CMK (cell line): ENCODE measurements at regions not wholly inside any gene's neighbourhood (a gene's known extent, or its start where the extent isn't known, plus 50 kb on each side); places are given as distances from the start of the nearest gene placed in this dataset.

ENCODE experiments used
- DNase-seq: peaks from one replicate; pipeline ENCODE4 v3.0.0-alpha.2; 2010; ENCODE audit warnings: low read depth

GRCh38 chr5:2291146-2291840 is 408.6 kb upstream of the IRX4 start:
- DNase-seq = no peak

GRCh38 chr5:2289380-2289779 is 406.7 kb upstream of the IRX4 start:
- no peak for DNase-seq

DNA sequence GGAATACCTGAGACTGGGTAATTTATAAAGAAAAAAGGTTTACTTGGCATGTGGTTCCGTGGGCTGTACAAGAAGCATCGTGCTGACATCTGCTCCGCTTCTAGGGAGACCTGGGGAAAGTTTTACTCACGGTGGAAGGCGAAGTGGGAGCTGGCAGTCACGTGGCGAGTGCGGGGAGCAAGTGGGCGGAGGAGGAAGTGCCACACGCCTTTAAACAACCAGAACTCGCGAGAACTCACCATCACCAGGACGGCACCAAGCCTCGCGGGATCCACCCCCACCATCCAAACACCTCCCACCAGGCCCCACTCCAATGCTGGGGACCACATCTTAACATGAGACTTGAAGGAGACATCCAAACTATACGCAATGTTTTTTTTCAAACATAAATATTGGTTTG is 406.2 kb upstream of the IRX4 start:
- no peak for DNase-seq

- DNase-seq = no peak
Measured at GRCh38 chr5:2288466-2288865, 405.7 kb upstream of the IRX4 start.

- no peak for DNase-seq
Measured at GRCh38 chr5:2286250-2286649, 403.5 kb upstream of the IRX4 start.

DNA sequence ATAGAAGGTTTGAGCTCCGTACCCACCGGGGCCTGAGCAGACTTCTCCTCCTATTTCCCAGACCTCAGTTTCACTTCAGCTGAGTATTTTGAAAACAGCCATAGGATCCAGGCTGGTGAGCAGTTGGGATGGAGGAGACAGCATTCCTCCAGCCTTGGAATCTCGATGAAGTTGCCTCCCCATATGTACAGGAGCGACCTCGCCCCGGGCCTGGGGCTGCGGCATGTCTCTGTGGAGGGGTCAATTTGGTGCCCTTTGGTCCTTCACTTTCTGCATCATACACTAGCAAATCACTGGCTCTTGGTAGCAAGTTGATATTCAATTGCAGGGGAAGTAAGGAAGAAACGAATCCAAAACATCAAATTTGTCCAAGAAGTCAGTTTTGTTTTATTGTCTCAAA is 402.0 kb upstream of the IRX4 start:
- no peak for DNase-seq

DNA sequence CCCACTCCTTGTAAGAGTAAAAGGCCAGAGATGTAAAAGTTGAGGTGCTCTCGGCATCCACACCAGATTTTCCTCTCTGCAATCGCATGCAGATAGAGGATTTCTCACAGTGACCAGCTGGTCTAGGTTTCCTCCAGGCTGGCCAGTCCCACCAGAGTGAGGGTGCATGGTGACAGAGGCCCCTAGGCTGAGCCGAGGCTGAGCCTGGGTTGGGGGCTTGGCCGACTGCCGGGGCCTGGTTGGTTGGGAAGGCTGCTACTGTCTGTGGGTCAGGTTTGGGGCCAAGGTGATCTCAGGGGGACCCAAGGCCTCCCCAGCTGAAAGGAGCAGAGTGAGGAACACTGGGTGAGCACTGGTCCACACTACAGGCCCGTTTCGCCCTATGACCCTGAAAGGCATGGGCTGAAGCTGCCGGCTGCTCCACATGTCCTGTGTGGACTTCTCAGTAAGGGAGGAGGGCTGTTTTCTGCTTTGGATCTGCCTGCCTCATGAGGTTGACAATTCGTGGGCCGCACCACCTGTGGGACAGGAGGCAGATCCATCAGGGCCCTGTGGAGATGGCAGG is 400.8 kb upstream of the IRX4 start:
- no peak for DNase-seq

DNA sequence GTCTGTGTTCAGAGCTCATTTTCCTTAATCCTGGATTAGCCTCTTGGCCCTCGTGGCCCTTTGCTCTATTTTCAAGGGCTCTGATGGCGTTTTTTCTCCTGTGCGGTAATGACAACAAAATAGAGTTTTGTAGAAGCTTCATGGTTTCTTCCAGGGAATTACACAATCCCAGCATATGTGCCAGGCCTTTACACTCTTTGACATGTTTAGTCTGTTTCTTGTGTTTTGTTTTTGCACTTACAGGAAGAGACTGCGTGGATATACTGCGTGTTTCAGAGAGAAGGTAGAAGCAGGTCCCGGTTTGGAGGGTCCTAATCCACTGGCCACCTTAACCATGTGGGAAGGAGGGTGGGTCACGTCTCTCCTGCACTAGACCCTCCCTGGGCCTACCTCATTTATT is 400.2 kb upstream of the IRX4 start:
- no peak for DNase-seq

DNA sequence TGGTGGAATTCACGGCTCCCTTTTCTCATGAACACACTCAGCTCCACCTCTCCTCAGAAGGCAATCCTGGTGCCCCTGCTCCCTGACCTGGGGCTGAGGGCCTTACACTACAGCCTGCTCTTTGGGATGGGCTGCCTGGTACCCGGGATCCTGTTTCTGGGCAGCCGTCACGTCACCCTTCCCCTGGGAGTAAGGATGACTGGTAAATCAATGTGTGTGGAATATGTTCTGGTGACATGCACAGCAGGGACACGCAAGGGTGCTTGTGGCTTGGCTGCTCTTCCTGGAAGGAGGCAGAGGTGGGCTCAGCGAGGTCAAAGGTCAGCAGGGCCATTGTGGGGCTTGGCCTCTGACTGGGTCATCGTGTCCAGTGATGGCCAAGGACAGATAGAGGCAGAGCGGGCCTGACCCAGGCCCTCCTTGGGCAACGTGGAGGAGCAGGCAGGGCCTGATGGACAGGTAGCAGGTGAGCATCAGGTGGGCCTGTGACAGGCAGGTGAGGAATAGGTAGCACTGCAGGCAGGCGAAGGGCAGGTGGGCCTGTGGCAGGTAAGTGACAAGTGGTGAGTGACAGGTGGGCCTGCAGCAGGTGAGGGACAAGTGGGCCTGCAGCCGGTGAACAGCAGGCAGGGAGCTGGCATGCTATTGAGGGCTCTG is 399.4 kb upstream of the IRX4 start:
- no peak for DNase-seq

GRCh38 chr5:2281446-2281845 is 398.7 kb upstream of the IRX4 start:
- no peak for DNase-seq

GRCh38 chr5:2280318-2280717 is 397.6 kb upstream of the IRX4 start:
- no peak for DNase-seq

DNA sequence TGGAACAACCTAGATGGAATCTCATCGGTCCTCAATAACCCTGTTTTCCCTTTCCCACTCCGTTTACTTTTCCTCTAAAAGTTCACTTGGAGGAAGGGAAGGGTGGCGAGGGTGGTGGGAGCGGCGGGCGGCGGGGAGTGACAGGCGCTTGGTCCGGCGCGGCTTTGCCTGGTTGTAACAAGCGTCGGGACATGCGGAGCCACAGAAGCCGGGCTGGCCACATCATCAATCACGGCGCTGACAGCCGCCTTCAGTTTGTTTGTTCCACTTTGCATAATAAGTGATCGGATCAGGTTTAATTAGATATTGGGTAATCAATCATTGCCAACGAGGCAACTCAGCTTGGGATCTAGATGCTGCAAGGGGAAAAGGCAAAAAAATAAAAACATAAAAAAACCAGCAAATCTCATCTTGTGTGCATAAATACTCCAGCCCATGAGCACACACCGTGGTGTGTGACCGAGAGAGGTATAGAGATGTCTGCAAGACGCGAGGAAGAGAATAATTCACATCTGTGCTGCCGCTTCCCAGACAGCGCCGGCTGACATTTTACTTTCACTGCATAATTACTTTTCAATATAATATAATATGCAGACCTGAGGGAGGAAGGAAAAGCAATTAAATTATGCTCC is 396.2 kb upstream of the IRX4 start:
- no peak for DNase-seq

- DNase-seq = no peak
Measured at GRCh38 chr5:2277886-2278285, 395.2 kb upstream of the IRX4 start.

- no peak for DNase-seq
Measured at GRCh38 chr5:2276101-2276500, 393.4 kb upstream of the IRX4 start.

DNA sequence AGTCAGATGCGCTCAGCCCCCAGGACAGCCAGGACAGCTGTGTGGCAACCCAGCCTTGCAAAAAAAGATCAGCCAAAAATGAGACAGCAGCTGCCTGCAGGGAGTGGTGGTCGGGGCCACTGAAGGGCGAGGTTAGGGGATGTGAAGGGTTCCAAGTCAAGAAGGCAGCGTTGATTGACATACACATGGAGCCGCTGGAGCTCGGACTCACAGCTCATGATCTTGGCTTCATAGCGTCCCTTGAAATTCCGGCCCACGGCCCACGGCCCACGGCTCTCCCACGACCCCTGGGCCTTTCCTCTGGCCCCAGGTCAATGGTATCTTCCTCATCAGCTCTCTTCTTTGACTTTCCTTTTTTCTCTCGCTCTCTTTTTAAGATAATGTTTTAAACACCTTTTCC is 390.0 kb upstream of the IRX4 start:
- no peak for DNase-seq

- no peak for DNase-seq
Measured at GRCh38 chr5:2272039-2272438, 389.3 kb upstream of the IRX4 start.

GRCh38 chr5:2271316-2271715 is 388.6 kb upstream of the IRX4 start:
- no peak for DNase-seq

DNA sequence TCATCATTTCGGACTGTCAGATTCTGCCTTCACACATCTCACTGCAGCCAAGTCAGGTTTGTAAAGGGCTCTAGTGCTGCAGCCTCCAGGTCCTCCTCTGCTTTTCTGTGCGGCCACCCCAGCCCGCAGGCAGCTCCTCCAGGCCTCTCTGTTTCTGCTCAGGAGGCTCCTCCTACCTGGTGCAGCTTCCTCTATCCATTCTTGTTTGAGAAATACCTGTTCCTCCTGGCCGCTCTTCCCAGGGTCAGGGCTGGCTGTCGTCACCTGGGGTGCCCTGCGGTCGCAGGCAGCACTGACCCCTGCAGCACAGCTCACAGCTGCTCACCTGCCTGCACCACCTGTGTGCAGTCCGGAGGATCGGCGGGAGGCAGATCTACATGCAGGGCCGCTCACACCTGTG is 387.7 kb upstream of the IRX4 start:
- DNase-seq = no peak

- no peak for DNase-seq
Measured at GRCh38 chr5:2269656-2270055, 386.9 kb upstream of the IRX4 start.

GRCh38 chr5:2267991-2268390 is 385.3 kb upstream of the IRX4 start:
- no peak for DNase-seq

DNA sequence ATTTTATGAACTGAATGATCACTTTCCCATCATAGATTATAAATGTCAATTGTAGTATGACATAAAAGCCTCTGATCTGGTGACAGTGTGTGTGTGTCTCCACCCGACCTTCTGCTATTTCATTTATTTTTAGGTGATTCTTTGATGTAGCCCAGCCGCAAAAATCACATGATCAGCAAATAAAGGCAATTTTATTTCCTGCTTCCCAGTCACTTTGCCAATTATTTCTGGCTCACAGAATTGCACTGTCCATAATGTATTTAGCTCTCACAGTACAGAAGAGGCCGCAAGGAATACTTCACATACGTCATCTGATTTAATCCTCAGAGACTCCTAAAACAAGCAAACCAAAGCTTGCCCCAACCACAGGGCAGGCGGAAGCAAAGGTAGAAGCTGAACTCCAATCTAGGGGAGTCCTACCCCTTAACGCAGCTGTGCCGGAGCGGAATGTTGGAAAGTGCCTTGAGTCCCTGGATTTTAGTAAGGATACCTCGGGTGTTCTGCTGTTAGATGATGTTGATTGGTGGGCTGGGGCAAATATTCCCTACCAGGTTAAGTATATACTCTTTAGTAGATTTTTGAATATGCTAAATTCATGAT is 384.0 kb upstream of the IRX4 start:
- DNase-seq = no peak

GRCh38 chr5:2265341-2265740 is 382.6 kb upstream of the IRX4 start:
- DNase-seq = no peak

- DNase-seq = no peak
Measured at GRCh38 chr5:2263763-2264162, 381.0 kb upstream of the IRX4 start.
